Stomach (tissue), 8 donors: ENCODE measurements at regions not wholly inside any gene's neighbourhood (a gene's known extent, or its start where the extent isn't known, plus 50 kb on each side); places are given as distances from the start of the nearest gene placed in this dataset.

ENCODE experiments used
- DNase-seq, 2 donors: peaks; one replicate each; pipeline versions ENCODE4 v3.0.0 to v3.0.0-alpha.2; 2013 to 2019
- H3K27ac ChIP-seq, 5 donors: fragments of 200-600 bp in 4 of 5; sonication (generic) in 4 of 5; one replicate each; pipeline ENCODE4 v1.5.1; 2013 to 2019; ENCODE audit warnings: mild to moderate bottlenecking in 1 of 5, moderate library complexity in 1 of 5
- H3K27me3 ChIP-seq, 3 donors: fragments of 200-600 bp; sonication (generic); one replicate each; pipeline ENCODE4 v1.5.1; 2017 to 2019; ENCODE audit warnings: mixed run types in 1 of 3
- H3K36me3 ChIP-seq, 4 donors: fragments of 200-600 bp; sonication (generic); 1 replicate in 3 of 4; 2 replicates in 1 of 4; pipeline ENCODE4 v1.5.1; 2016 to 2019
- H3K4me1 ChIP-seq, 4 donors: fragments of 200-600 bp; sonication (generic); one replicate each; pipeline ENCODE4 v1.5.1; 2016 to 2019
- H3K4me3 ChIP-seq, 4 donors: fragments of 200-600 bp; sonication (generic) in 3 of 4; one replicate each; pipeline ENCODE4 v1.5.1; 2016 to 2019; ENCODE audit warnings: mild to moderate bottlenecking in 1 of 4
- H3K9me3 ChIP-seq, 4 donors: fragments of 200-600 bp; sonication (generic); one replicate each; pipeline ENCODE4 v1.5.1; 2016 to 2019
- EP300 ChIP-seq: sonication (generic); formaldehyde crosslinking; IDR thresholded peaks from one replicate; pipeline ENCODE4 v1.6.1; 2017; ENCODE audit warnings: antibody characterized with exemption
- POLR2A ChIP-seq, 4 donors: fragments of 450-650 bp; IDR thresholded peaks; one replicate each; pipeline ENCODE4 v1.6.1; 2016; ENCODE audit warnings: antibody characterized with exemption in 4 of 4, control low read depth in 2 of 4, mild to moderate bottlenecking in 1 of 4, moderate library complexity in 1 of 4
- POLR2AphosphoS5 ChIP-seq, 3 donors: sonication (generic); formaldehyde crosslinking; IDR thresholded peaks; one replicate each; pipeline ENCODE4 v1.6.1; 2016; ENCODE audit warnings: antibody characterized with exemption in 3 of 3
- WGBS, 5 donors: extraction: QIAGEN DNeasy Blood & Tissue Kit in 3 of 5; methylation state at CpG; one replicate each; pipeline versions ENCODE4 v1.1.5 to v1.1.7; 2013 to 2018; 5-methylcytosine and 5-hydroxymethylcytosine counted together
- intact Hi-C: fragments of 100-400 bp; cut with DNase I; formaldehyde crosslinking; loops from one replicate; pipeline ENCODE4 v1.15.1; 2023; ENCODE audit warnings: low total_unique reads
- TF ChIP-seq, protein P1 (sequence below), 7 experiments: fragments of 450-650 bp in 4 of 7; fragments of 200-600 bp in 3 of 7; sonication (generic) in 3 of 7; IDR thresholded peaks; one replicate each; pipeline ENCODE4 v1.5.1; 2016 to 2019; ENCODE audit warnings: antibody characterized with exemption in 7 of 7, control low read depth in 2 of 7, mild to moderate bottlenecking in 1 of 7
- donor health status: healthy with polysubstance abuse.
- donor health status: Bipolar disorder and iron deficiency.
- donor health status: healthy.

DNA sequence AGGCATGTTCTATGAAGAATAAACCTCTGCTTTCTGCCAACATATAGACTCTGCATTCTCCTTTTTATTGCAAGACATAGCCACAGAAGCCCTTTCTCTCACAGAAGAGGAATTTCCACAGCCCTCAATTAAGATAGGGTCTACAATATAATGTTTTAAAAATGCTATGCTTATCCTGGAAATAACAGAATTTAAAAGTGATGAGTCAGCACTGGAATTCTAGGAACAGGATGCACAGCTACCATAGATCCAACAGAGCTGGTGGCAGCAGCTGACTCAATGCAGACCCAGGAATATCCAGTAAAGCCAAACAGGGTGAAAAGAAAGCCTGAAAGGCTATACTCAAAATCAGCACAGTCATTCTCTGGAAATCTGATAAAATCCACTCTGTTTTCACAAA, 866.9 kb downstream of the TRIB2 start:
- no peak for DNase-seq
- H3K27me3 ChIP-seq: no peaks in the 10 kb centered on the region
- intact Hi-C loops: no loop called here
- no peak overlapping the region for H3K4me3 ChIP-seq
- H3K27ac ChIP-seq: no peak overlapping the region
- no peaks in the 10 kb centered on the region for H3K36me3 ChIP-seq
- no peaks in the 10 kb centered on the region for H3K4me1 ChIP-seq
- TF ChIP-seq POLR2A (IDR thresholded peaks at IDR 0.05): no peak
- TF ChIP-seq, protein P1, sequence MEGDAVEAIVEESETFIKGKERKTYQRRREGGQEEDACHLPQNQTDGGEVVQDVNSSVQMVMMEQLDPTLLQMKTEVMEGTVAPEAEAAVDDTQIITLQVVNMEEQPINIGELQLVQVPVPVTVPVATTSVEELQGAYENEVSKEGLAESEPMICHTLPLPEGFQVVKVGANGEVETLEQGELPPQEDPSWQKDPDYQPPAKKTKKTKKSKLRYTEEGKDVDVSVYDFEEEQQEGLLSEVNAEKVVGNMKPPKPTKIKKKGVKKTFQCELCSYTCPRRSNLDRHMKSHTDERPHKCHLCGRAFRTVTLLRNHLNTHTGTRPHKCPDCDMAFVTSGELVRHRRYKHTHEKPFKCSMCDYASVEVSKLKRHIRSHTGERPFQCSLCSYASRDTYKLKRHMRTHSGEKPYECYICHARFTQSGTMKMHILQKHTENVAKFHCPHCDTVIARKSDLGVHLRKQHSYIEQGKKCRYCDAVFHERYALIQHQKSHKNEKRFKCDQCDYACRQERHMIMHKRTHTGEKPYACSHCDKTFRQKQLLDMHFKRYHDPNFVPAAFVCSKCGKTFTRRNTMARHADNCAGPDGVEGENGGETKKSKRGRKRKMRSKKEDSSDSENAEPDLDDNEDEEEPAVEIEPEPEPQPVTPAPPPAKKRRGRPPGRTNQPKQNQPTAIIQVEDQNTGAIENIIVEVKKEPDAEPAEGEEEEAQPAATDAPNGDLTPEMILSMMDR (IDR thresholded peaks at IDR 0.05): no peak
- no peak for TF ChIP-seq EP300
- TF ChIP-seq POLR2AphosphoS5 (IDR thresholded peaks at IDR 0.05): no peak
- no peaks in the 10 kb centered on the region for H3K9me3 ChIP-seq

DNA sequence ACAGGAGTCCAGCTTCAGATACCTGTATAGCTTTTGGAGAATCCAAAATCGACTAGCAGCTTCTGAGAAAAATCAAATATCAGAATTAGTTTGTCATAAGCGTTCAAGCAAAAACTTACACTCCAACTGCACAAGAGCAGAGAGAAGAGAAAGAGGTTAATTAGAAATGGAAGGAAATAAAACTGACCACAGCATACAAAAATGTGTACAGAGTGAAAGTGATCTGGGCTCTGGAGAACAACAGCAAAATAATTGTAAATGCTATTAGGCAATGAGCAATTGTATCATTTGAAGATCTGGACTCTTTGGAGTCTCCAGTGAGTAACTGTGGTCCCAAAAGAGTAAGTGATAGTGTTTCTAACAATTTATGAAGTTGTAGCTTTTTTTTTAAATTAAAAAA, 867.3 kb downstream of the TRIB2 start:
- 73 to 80% (median 79%) methylated on average over 2 of the region's 2 CpGs for WGBS, 5 donors
- intact Hi-C loops: no loop called here

DNA sequence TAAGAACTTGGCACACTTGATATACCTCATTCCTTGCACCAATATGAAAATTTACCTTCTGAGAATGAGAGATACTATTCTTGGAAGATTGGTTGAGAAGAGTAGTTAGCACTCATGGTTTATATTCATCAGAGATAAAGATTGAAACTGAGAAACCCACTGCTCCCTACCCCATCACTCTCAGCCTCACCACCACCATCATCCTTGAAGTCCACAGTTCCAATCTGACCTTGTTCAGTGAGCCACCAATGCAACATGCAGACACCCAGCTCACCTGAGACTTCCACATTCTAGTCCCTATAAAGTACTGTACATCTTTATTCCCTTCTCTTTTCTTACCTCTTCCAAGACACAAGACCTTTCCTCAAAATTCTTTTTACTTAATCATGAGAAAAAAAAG, 869.0 kb downstream of the TRIB2 start:
- intact Hi-C loops: no loop called here

More for the DNA sequence above, 867.3 kb downstream of the TRIB2 start:
- Histone ChIP-seq H3K36me3 (no peaks in the 10 kb centered on the region), H3K27me3 (no peaks in the 10 kb centered on the region), H3K4me1 (no peaks in the 10 kb centered on the region), H3K27ac (no peak overlapping the region), H3K9me3 (no peaks in the 10 kb centered on the region), H3K4me3 (no peak overlapping the region)
- DNase-seq: no peak
- TF ChIP-seq, protein P1 (IDR thresholded peaks at IDR 0.05): no peak
- TF ChIP-seq POLR2A (IDR thresholded peaks at IDR 0.05) (no peak), EP300 (no peak), POLR2AphosphoS5 (IDR thresholded peaks at IDR 0.05) (no peak)

DNA sequence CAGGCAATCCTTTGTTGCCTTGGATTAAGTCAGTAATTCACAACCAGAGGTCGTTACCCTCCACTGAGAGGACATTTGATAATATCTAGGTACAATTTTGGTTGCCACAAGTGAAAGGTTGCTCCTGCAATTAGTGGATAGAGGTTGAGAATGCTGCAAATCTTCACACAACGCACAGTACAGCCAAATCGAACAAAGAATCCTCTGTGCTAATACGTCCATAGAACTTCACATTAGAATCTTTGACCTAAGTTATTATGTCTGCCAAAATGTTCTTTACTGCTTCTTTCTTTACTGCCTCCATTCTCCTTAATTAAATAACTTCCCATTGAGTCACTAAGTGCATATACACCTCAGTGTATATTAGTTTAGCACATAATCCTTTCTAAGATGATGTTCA, 879.5 kb downstream of the TRIB2 start:
- Histone ChIP-seq H3K36me3 (no peaks in the 10 kb centered on the region), H3K4me3 (no peak overlapping the region), H3K4me1 (no peaks in the 10 kb centered on the region), H3K27ac (no peak overlapping the region), H3K9me3 (no peaks in the 10 kb centered on the region), H3K27me3 (no peaks in the 10 kb centered on the region)
- 68 to 82% (median 71%) methylated on average over 4 of the region's 4 CpGs for WGBS, 5 donors
- TF ChIP-seq EP300 (no peak), POLR2AphosphoS5 (IDR thresholded peaks at IDR 0.05) (no peak)
- TF ChIP-seq, protein P1 (IDR thresholded peaks at IDR 0.05): no peak
- intact Hi-C loops: no loop called here
- DNase-seq: no peak

More for the DNA sequence above, 869.0 kb downstream of the TRIB2 start:
- Histone ChIP-seq H3K4me1 (no peaks in the 10 kb centered on the region), H3K36me3 (no peaks in the 10 kb centered on the region), H3K9me3 (no peaks in the 10 kb centered on the region), H3K27ac (no peak overlapping the region), H3K27me3 (no peaks in the 10 kb centered on the region), H3K4me3 (no peak overlapping the region)
- DNase-seq: no peak
- TF ChIP-seq EP300 (no peak), POLR2A (IDR thresholded peaks at IDR 0.05) (no peak)
- TF ChIP-seq, protein P1 (IDR thresholded peaks at IDR 0.05): no peak

DNA sequence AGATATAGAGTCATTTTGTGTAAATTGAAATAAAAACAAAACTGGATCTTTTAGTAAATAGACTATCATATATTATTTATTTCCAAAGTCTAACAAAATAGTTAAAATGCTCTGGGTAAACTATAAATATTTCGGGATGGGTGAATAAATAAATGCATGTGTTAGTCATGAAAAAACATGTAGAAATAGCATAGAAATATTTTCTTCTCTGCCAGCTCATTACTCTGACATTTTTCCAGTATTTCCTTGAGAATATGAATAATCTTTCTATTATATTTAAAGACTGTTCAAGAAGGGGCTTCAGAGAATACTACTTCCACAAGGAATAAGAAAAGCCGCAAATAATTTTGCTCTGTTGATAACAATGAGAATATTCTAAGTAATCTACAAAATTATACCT, 880.4 kb downstream of the TRIB2 start:
- no peaks in the 10 kb centered on the region for H3K36me3 ChIP-seq
- no peaks in the 10 kb centered on the region for H3K4me1 ChIP-seq

More for the DNA sequence above, 880.4 kb downstream of the TRIB2 start:
- TF ChIP-seq EP300: no peak
- TF ChIP-seq POLR2A (IDR thresholded peaks at IDR 0.05): no peak
- TF ChIP-seq POLR2AphosphoS5 (IDR thresholded peaks at IDR 0.05): no peak
- TF ChIP-seq, protein P1 (IDR thresholded peaks at IDR 0.05): no peak
- no peak overlapping the region for H3K4me3 ChIP-seq
- H3K27ac ChIP-seq: no peak overlapping the region
- intact Hi-C loops: no loop called here
- no peaks in the 10 kb centered on the region for H3K9me3 ChIP-seq
- 82 to 93% (median 86%) methylated on average over 2 of the region's 2 CpGs for WGBS, 5 donors
- DNase-seq: no peak
- H3K27me3 ChIP-seq: no peaks in the 10 kb centered on the region
